ENCODE measurements at regions not wholly inside any gene's neighbourhood (a gene's known extent, or its start where the extent isn't known, plus 50 kb on each side); places are given as distances from the start of the nearest gene placed in this dataset.
A peak's percentile ranks its signal among the peaks of the same experiment; 100 is the strongest.
"Not testable (repeated sequence)": the region's sequence is repeated elsewhere in the genome, so short reads cannot be mapped to it uniquely, and the experiment has no call there.

DNA sequence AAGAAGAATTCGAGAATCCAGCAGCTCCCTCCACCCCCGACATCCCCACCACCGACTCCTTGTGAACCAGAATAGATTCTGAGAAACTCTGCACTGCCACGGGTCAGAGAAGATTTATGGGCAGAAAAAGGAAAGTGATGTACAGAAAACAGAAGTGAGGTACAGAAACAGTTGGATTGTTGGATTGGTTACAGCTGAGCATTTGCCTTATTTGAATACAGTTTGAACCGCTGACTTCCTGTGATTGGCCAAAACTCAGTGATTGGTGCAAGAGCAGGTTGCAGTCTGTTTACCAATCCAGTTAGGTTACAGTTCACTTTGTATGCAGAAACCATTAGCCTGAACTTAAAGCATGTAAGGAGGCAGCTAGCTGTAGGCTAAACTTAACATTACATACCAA lies 131.2 kb upstream of the HDDC2 start:
- peak; percentile 2 for DNase-seq

DNA sequence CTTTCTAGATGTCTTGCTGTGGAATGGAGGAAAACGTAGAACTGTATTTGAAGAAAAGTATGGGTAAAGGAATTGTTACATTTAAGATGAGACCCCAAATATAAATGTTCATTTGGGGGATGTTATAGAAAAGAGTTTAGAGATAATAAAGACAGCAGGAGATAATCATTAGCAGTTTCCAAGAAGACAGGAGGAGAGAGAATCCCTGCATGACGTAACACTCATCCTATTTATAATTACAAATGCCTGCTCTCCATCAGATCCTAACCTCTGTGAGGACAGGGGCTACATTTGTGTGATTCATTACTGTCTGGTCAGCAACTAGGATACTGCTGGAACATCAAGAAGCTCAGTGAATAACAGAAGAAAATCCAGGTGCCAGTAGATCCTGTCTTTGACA lies 133.0 kb upstream of the HDDC2 start:
- DNase-seq: no peak

DNA sequence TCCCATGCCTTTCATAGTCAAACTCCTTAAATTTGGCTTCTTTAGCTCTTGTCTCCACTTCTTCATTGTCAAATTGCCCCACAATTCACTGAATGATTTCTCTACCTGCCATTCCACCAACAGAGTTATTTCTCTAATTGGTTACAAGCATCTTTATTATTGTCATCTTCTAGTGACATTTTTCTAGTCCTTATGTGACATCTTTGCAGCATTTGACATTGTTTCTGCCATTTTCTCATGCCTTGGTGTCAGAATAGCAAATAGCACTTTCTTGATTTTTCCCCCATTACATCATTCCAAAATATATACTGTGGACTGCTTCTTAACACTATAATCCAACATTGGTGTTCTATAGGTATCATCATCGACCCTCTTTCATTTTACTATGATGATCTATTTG lies 137.7 kb upstream of the HDDC2 start:
- DNase-seq: no peak

DNA sequence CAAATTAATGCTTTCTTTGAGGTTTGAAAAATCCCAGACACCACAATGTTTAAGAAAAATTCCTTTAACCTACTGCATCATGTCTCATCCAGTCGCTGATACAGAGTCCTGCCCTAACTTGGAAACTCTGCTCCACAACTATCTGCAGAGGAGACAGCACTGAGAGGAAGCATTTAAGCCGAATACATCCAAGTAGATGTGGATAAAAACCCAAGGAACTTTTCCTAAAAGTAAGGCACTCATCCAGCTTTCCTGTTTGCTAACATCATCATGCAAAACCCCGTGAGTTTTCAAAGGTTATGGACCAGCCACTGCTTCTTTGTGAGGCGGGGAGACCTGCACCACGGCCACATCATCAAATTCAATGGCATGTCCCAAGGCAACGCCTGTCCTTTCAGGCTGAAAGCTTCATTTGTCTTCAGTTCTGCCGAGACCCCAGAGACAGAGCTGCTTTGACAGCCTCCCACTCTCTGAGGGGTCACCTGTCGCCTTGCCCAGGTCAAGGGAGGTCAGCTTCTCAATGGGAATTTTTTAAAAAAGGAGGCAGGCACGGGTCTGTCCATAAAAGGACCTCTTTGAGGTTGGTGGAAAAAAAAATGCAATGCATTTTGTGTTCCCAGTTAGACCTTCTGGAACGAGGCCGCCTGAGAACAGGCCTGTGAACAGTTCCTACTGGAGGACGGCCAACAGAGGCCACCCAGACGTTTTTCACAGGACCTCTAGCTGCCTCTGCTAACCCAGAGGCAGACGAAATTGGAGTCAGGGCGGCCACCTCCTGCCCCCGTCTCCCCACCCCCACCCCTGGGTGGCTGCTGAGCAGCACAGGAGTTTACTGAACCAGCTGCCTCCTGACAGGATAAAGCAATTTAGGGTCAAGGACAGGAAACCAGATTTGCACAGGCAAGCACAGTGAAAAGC lies 142.5 kb upstream of the HDDC2 start:
- no peak for DNase-seq

DNA sequence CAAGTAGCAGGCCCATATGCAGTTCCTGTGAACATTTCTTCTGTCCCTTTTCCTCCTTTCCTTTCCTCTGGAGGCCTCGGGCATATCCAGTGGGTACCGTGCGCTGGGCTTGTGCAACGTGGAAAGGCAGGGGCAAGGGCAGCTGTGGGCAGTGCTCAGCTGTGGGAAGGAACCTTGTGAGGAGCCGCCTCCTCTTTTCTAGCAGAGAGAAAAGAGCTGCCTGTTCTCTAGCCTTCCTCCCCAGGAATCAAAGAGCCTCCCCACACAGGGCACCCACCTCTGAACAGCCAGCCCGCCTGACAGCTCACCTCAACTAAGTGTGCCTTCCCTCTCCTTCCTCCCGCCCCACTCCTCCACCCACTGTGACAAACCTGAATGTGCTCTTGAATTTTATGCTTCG lies 143.3 kb upstream of the HDDC2 start:
- DNase-seq: no peak

DNA sequence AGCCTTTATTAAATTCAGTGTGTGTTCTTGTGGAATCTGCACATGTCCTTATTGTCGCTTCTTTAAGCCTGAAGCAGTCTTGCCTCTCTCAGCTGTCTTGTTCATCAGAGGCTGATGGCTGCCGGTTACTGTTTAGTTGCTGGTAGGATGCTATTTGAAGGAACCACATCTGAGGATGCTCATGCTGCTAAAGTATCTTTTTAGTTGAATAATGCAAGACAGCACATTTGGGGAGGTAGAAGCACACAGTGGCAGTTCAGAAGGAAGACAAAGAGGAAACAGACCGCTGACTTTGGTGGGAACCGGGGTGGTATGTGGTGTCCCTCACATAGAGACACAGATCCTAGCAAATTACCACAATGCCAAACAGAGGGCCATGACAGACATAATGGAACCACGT lies 144.2 kb upstream of the HDDC2 start:
- no peak for DNase-seq

DNA sequence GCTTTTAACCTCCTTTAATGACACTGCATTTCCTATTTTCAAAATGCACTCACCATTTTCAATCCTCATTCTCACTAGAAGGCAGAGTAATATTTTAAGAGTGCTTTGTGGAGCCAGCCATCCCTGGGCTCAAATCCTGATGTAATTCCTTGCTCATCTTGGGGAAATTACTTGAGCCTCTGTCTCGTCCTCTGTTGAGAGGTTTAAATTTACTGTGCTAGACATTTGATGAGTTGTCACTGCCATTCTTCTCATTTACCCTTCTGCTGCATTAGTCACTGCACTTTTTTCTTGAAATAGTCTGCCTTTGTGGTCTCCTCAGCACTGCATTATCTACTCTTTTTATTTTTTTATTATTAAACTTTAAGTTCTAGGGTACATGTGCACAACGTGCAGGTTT lies 150.0 kb upstream of the HDDC2 start:
- DNase-seq: no peak

DNA sequence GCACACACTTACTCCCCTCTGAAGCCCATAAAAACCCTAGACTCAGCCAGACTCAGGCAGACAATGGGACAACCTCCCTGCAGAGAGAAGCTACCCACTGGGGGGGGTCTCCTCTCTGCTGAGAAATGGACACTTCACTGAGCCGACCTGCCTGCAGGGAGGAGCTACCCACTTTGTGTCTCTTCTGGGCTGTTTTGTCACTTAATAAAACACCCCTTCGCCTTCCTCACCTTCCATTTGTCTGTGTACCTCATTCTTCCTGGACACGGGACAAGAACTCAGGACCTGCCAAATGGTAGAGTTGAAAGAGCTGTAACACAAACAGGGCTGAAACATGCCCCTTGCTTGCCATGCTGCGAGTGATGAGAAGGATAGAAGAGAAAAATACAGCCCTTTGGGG lies 151.7 kb upstream of the HDDC2 start:
- DNase-seq: no peak

DNA sequence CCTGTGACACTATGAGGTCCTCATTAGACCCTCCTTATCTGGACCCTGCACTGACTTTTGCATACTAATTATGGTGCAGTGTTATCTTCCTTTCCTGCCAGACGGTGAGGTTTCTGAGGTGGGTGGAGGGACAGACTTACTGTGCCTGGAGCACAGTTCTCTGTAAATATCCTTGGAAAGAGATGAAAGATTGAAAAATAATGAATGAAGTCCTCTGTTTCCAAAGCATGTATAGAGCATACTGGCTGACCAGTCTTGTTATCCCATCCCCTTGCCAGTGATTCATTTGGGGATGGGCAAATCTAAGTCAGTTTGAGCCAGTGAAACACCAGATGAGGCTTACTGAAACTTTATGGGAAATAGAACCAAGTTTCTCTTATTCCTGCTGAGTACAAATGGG lies 152.6 kb upstream of the HDDC2 start:
- no peak for DNase-seq

DNA sequence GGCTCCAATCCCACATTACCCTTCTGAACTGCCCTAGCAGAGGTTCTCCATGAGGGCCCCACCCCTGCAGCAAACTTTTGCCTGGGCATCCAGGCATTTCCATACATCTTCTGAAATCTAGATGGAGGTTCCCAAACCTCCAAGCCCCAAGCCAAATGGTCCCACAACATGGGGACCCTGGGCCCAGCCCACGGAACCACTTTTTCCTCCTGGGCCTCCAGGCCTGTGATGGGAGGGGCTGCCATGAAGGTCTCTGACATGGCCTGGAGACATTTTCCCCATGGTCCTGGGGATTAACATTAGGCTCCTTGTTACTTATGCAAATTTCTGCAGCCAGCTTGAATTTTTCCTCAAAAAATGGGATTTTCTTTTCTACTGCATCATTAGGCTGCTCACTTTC lies 156.7 kb upstream of the HDDC2 start:
- not testable (repeated sequence) for DNase-seq

DNA sequence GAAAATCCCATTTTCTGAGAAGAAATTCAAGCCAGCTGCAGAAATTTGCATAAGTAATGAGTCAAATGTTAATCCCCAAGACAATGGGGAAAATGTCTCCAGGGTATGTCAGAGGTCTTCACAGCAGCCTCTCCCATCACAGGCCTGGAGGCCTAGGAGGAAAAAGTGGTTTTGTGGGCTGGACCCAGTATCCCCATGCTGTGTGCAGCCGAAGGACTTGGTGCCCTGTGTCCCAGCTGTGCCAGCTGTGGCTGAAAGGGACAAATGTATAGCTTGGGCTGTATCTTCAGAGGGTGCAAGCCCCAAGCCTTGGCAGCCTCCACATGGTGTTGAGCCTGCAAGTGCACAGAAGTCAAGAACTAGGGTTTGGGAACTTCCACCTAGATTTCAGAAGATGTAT lies 163.6 kb upstream of the HDDC2 start:
- DNase-seq: not testable (repeated sequence)

DNA sequence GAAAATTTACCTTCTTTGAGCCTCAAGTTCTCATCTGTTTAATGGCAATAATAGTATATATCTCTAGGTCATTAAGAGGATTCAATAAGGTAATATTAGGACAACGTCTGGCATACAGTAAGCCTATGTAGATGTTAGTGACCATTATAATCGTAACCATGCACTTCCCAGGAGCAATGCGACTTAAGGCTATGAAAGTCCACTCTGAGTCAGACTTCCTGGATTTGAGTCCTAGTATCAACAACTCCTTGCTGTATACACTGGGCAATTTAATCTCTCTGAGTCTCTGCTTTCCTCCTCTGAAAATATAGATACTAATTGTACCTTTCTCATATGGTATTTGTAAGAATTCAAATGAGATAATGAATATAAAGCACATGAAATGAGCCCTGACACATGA lies 168.1 kb upstream of the HDDC2 start:
- DNase-seq: no peak

DNA sequence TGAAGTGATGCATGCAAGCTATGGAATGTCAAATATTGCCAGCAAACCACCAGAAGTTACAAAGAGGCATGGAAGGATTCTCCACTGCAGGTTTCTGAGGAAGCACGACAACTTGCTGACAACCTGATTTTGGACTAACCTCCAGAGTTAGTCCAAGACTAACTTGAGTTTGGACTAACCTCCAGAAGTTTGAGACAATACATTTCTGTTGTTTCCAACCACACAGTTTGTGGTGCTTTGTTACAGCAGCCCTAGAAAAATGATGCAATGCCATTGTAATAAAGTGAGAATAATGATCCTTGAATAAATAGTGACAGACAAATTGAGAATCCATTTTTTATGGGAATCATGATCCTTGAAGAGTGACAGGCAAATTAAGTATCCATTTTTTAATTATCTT lies 169.9 kb upstream of the HDDC2 start:
- DNase-seq: no peak

DNA sequence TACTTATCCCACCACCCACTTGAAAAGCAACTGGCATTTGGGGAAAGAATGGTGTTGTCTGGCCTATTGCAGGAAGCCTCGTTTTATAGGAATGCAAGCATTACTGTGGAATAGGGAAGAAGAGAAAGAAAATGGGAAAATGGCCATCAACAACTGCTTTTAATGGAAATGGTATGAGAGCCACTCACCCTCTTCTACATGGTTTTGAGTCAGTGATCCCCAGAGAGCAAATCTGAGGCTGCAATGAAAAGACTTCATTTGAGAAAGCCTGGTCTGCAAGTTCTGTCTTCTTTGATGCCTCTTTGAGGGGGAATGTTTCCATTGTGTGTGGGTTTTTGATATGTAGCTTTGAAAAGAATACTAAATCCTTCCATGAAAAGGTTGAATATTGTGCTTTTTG lies 172.3 kb upstream of the HDDC2 start:
- DNase-seq: no peak

DNA sequence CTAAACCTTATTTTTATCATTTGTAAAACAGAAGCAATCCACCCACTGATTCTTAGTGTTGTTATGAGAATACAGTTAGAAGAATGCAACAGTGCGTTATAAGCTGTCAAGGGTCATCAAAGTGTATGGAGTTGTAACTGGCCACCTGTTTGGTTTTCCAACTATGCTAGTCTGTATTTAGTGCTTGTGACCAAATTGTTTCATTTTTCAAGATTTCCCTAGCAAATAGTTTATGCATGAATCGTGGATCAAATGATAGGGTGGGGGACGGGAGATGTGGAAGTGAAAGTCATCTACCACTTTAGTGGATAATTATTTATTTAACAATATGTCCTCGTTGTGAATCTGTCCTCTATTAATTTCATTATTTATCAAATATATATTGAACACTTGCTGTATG lies 175.4 kb upstream of the HDDC2 start:
- DNase-seq: no peak

DNA sequence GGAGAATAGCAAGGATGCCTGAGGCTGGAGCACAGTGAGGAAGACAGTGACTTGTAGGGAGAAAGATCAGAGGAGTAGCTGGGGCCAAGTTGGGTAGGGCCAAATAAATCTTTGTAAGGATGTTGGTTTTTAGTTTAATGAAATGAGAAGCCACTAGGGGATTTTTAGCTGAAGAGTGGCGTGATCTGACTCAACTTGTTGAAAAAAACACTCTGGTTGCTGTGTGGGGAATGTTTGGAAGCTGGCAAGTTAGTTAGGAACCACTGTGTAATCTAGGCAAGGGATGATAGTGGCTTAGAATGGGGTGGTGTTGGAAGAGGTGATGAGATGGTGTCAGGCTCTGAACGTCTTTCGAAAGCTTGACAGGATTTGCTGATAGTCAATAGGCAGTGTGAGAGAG lies 176.1 kb upstream of the HDDC2 start:
- no peak for DNase-seq

DNA sequence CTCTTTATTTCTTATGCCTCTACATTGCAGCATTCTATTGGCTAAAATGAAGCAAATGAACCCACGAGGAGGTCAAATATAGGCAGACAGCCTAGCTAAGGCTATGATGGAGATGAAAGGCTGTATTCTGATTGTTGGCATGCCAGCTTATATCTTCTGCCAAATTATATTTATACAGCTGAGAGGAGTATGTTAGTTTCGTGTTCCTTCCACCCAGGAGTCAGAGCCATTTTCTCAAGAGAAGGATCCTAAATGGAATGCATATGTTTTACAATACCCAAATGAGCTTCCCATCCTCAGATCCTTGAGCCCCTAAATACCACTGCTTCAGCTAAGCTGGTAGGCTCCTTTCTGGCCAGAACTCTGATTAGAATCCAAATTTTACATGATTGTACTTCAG lies 178.4 kb upstream of the HDDC2 start:
- no peak for DNase-seq

DNA sequence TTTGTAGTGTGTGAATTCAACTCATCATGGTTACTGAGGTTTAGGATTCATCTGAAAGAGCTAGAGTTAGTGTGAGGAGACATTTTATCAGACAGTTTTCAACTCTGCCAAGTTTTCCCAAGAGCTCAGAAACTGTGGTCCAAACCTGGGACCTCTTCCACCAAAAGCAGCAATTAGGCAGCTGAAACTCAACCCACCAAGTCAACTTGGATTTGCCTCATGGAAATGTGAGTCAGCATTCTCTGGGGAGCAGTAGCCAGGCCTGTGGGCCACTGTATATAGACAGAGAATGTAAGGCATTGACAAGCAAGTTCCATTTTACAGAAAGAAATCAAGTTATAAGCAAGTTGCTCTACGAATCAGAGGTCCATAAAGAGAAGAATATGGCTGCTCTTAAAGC lies 178.8 kb upstream of the HDDC2 start:
- no peak for DNase-seq

DNA sequence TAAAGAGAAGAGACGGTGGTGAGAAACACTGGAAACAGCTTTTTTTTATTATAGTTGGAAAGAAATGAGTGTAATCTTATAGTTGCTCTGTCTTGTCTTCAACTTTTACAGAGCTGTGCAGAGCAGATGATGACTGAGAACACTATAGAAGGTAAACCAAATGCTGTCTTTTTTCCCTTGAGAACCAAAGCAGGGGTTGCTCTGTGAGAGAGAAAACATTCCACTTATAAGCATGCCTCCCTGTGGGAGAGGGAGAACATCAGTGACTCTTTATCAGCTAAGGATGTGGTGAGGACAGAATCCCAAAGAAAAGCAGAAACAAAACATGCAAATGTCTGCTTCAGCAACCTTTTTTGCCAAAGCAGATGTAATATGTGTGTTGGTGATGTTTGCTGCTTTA lies 179.3 kb upstream of the HDDC2 start:
- no peak for DNase-seq

DNA sequence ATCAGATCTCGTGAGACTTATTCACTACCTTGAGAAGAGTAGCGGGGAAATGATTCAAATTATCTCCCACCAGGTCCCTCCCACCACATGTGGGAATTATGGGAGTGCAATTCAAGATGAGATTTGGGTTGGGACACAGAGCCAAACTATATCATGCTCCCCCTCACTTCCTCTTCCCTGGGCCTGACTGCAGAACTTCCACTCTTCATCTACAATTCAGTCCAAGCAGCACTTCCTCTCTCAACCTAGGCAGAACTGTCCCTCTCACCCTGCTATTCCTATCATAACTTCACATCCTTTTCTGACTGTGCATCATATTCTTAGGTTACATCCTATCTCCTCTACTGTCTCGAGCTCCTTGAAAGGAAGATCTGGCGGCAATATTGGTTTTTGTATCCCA lies 184.0 kb upstream of the HDDC2 start:
- DNase-seq: no peak

DNA sequence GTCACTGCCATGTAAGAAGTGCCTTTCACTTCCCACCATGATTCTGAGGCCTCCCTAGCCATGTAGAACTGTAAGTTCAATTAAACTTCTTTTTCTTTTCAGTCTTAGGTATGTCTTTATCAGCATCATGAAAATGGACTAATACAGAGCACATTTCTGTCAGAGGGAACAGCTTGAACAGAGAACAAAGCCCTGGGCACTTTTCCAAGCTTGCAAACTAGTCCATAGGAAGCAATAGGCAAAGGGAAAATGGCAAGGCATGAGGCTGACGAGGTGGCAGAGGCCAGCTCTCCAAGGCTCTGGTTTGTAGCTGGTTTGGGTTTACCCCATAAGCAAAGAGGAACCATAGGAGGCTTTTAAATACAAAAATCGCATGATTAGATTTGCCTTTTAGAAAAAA lies 185.1 kb upstream of the HDDC2 start:
- no peak for DNase-seq

DNA sequence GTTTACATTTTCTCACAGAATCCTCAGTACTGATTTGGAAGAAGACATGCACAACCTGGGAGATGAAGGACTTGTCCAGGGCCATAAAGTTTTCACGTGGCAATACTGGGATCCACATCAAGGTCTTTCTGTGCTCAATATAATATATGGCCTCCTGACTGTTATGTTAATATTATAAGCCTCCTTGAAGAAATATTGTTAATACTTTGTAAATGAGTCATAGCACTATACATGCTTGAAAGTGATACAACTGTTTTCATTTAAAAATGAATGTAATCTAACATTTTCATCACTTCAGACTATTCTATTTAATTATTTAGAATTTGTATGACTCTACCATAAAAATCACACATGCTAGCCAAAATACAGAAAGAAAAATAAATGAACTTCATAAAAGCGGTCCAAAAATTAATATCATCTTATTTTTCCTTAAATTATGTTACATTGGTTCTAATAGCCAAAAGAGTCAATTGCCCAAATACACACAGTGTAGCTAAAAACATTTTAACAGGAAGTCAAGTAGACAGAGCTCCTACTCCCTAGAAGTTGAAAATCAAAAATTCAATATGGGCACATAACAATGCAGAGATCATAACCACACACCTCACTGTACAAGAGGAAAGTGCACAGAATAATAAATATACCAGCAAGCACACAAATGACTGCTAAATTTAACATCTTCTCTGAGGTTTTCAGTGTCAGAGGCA lies 188.0 kb upstream of the HDDC2 start:
- DNase-seq: no peak

DNA sequence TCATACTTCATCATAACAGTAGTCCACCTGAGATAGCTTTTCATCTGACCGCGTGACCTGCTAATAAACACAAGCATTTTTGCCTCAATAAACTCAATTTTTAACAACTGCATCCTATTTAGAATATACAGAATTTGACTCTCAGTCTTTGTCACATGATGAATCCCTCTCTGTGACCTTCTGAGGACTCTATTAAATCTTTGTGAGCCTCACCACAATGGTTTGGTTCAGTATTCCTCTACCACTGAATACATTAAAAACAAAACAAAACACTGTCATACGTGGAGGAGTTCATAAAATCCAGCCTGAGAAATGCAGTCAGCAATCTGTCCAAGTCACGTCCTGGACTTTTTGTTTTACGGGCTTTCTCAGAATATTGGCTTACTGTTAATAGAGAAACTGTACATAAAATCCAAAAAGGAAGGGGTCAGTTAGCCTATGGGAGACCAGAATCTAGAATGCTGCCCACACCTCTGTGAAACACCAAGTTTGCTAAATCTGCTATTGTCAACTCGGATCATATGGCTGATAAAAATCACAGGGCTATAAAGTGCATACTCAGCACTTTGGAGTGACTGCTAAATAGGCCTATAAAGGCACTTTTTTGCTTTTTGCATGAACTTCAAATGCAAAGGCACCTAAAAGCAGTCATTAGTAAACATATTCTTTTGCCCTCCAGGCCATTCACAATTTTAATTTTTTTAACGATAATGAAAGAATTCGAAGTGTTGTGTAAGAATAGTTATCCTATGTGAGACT lies 190.3 kb upstream of the HDDC2 start:
- no peak for DNase-seq

DNA sequence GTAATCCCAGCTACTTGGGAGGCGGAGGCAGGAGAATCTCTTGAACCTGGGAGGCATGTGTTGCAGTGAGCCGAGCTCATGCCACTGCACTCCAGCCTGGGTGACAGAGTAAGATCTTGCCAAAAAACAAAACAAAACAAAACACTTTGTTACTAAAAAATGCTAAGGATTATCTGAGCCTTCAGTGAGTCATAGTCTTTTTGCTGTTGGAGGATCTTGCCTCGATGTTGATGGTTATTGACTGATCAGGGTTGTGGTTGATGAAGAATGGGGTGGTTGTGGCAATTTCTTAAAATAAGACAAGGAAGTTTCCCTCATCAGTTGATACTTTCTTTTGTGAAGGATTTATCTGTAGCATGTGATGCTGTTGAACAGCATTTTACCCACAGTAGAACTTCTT lies 196.8 kb upstream of the HDDC2 start:
- DNase-seq: no peak
